Adrenal gland (tissue), 5 donors: ENCODE measurements at regions not wholly inside any gene's neighbourhood (a gene's known extent, or its start where the extent isn't known, plus 50 kb on each side); places are given as distances from the start of the nearest gene placed in this dataset.

ENCODE experiments used
- POLR2A ChIP-seq, 2 donors: fragments of 450-650 bp; IDR thresholded peaks; one replicate each; pipeline ENCODE4 v1.6.1; 2017; ENCODE audit warnings: antibody characterized with exemption in 2 of 2, mild to moderate bottlenecking in 2 of 2, moderate library complexity in 1 of 2
- TF ChIP-seq, protein P1 (sequence below), 6 experiments: fragments of 450-650 bp in 4 of 6; fragments of 200-600 bp in 2 of 6; sonication (generic) in 1 of 6; IDR thresholded peaks; 1 replicate in 5 of 6; 2 replicates in 1 of 6; pipeline versions ENCODE4 v1.5.1 to v1.8.0; 2016 to 2021; ENCODE audit warnings: antibody characterized with exemption in 6 of 6, mild to moderate bottlenecking in 2 of 6, moderate library complexity in 1 of 6
- donor health status: DM: no; HTN: no; CAD: no.

GRCh38 chr9:113711251-113711650 is 164.9 kb upstream of the ZNF618 start:
- TF ChIP-seq, protein P1, sequence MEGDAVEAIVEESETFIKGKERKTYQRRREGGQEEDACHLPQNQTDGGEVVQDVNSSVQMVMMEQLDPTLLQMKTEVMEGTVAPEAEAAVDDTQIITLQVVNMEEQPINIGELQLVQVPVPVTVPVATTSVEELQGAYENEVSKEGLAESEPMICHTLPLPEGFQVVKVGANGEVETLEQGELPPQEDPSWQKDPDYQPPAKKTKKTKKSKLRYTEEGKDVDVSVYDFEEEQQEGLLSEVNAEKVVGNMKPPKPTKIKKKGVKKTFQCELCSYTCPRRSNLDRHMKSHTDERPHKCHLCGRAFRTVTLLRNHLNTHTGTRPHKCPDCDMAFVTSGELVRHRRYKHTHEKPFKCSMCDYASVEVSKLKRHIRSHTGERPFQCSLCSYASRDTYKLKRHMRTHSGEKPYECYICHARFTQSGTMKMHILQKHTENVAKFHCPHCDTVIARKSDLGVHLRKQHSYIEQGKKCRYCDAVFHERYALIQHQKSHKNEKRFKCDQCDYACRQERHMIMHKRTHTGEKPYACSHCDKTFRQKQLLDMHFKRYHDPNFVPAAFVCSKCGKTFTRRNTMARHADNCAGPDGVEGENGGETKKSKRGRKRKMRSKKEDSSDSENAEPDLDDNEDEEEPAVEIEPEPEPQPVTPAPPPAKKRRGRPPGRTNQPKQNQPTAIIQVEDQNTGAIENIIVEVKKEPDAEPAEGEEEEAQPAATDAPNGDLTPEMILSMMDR (IDR thresholded peaks at IDR 0.05), result no peak
- TF ChIP-seq POLR2A (IDR thresholded peaks at IDR 0.05), result no peak
